Tibial artery (tissue), 4 donors: ENCODE measurements at regions not wholly inside any gene's neighbourhood (a gene's known extent, or its start where the extent isn't known, plus 50 kb on each side); places are given as distances from the start of the nearest gene placed in this dataset.

ENCODE experiments used
- DNase-seq, 2 donors: peaks; one replicate each; pipeline ENCODE4 v3.0.0-alpha.2; 2019
- H3K27ac ChIP-seq, 2 donors: fragments of 200-600 bp; sonication (generic) in 1 of 2; 1 replicate in 1 of 2; 2 replicates in 1 of 2; pipeline ENCODE4 v1.5.1; 2018 to 2019; ENCODE audit warnings: mild to moderate bottlenecking in 1 of 2
- H3K27me3 ChIP-seq, 2 donors: fragments of 200-600 bp; sonication (generic) in 1 of 2; one replicate each; pipeline versions ENCODE4 v1.5.1 to v1.6.0; 2016 to 2019
- H3K36me3 ChIP-seq, 3 donors: fragments of 200-600 bp; sonication (generic) in 2 of 3; one replicate each; pipeline ENCODE4 v1.5.1; 2016 to 2019; ENCODE audit warnings: mild to moderate bottlenecking in 2 of 3
- H3K4me1 ChIP-seq, 4 donors: fragments of 200-600 bp; sonication (generic) in 2 of 4; 1 replicate in 3 of 4; 2 replicates in 1 of 4; pipeline ENCODE4 v1.5.1; 2016 to 2019
- H3K4me3 ChIP-seq, 2 donors: fragments of 200-600 bp; sonication (generic) in 1 of 2; 1 replicate in 1 of 2; 2 replicates in 1 of 2; pipeline ENCODE4 v1.5.1; 2018 to 2019; ENCODE audit warnings: mild to moderate bottlenecking in 2 of 2
- H3K9me3 ChIP-seq, 3 donors: fragments of 200-600 bp; sonication (generic) in 1 of 3; one replicate each; pipeline ENCODE4 v1.5.1; 2016 to 2019
- intact Hi-C: fragments of 100-400 bp; cut with DNase I; formaldehyde crosslinking; loops from one replicate; pipeline ENCODE4 v1.15.0; 2023; ENCODE audit warnings: low total_unique reads
- TF ChIP-seq, protein P1 (sequence below), 2 experiments: fragments of 200-600 bp in 1 of 2; fragments of 450-650 bp in 1 of 2; IDR thresholded peaks; one replicate each; pipeline ENCODE4 v1.5.1; 2017 to 2019; ENCODE audit warnings: antibody characterized with exemption in 2 of 2, mild to moderate bottlenecking in 1 of 2, moderate library complexity in 1 of 2

DNA sequence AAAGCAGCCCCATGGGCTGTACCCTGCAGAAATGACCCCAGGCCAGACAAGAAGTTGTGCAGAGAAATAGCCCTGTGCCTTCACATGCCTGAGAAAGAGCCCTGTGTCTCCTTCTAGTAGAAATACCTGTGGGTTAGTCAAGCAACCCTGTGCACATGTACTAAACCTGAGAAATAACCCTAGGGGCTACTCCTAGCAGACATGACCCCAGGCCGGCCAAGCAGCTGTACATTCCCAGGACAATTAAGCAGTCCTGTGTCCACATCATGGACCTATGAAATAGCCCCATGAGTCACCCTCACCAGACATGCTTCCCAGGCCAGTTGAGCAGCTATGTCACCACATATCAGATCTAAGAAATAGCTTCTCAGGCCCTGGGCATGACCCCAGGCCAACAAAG is 519.7 kb upstream of the CA10 start:
- DNase-seq = no peak
- TF ChIP-seq, protein P1, sequence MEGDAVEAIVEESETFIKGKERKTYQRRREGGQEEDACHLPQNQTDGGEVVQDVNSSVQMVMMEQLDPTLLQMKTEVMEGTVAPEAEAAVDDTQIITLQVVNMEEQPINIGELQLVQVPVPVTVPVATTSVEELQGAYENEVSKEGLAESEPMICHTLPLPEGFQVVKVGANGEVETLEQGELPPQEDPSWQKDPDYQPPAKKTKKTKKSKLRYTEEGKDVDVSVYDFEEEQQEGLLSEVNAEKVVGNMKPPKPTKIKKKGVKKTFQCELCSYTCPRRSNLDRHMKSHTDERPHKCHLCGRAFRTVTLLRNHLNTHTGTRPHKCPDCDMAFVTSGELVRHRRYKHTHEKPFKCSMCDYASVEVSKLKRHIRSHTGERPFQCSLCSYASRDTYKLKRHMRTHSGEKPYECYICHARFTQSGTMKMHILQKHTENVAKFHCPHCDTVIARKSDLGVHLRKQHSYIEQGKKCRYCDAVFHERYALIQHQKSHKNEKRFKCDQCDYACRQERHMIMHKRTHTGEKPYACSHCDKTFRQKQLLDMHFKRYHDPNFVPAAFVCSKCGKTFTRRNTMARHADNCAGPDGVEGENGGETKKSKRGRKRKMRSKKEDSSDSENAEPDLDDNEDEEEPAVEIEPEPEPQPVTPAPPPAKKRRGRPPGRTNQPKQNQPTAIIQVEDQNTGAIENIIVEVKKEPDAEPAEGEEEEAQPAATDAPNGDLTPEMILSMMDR (IDR thresholded peaks at IDR 0.05) = no peak
- Histone ChIP-seq H3K4me3 (no peak overlapping the region), H3K36me3 (no peaks in the 10 kb centered on the region), H3K27me3 (no peaks in the 10 kb centered on the region), H3K9me3 (peaks cover 0 to 8% (median 0%) of the 10 kb centered on the region in 3 donors), H3K4me1 (no peaks in the 10 kb centered on the region), H3K27ac (no peak overlapping the region)
- intact Hi-C loops = no loop called here

DNA sequence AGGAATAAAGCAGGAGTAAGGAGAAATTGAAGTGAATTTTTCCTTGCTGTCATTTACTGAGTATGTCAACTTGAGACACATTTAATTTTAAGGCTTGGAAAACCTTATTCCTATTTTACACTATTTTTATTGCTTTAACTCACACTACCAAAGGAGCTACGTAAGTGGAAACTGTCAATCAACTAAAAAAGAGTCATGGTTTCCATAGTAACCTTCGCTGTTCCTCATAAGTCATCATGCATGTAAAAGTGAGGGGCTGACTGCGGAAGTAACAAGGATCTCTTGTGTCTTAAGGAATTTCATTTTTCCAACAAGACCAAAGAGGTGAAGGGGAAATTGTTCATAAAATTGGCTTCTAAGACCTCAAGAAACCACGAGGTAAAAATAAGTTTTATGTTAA is 516.2 kb upstream of the CA10 start:
- TF ChIP-seq, protein P1 (IDR thresholded peaks at IDR 0.05) = no peak
- intact Hi-C loops = no loop called here
- H3K4me3 ChIP-seq = no peak overlapping the region
- no peak for DNase-seq
- H3K27me3 ChIP-seq = no peaks in the 10 kb centered on the region
- no peaks in the 10 kb centered on the region for H3K4me1 ChIP-seq
- peaks cover 0 to 2% (median 0%) of the 10 kb centered on the region in 3 donors for H3K9me3 ChIP-seq
- H3K36me3 ChIP-seq = no peaks in the 10 kb centered on the region
- H3K27ac ChIP-seq = no peak overlapping the region

DNA sequence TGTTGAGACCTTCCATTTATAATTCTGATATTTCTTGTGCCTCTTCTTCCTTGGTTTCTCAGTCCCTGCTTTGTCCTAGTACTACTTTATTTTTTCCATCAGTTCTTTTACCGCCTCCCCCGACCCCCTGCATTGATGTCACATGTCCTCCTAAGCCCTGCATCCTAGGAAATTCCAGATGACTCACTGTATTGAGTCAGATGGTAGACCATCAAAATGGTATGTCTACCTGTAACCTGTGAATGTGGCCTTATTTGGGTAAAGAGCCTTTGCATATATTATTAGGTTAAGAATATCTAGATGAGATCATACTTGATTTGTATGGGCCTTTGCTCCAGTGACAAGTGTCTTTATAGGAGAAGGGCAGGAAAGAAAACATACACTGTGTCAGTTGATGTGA is 515.3 kb upstream of the CA10 start:
- intact Hi-C loops = no loop called here
- H3K36me3 ChIP-seq = no peaks in the 10 kb centered on the region
- no peak for DNase-seq
- no peaks in the 10 kb centered on the region for H3K4me1 ChIP-seq
- no peaks in the 10 kb centered on the region for H3K9me3 ChIP-seq
- H3K4me3 ChIP-seq = no peak overlapping the region
- H3K27me3 ChIP-seq = no peaks in the 10 kb centered on the region
- no peak overlapping the region for H3K27ac ChIP-seq
- TF ChIP-seq, protein P1 (IDR thresholded peaks at IDR 0.05) = no peak

DNA sequence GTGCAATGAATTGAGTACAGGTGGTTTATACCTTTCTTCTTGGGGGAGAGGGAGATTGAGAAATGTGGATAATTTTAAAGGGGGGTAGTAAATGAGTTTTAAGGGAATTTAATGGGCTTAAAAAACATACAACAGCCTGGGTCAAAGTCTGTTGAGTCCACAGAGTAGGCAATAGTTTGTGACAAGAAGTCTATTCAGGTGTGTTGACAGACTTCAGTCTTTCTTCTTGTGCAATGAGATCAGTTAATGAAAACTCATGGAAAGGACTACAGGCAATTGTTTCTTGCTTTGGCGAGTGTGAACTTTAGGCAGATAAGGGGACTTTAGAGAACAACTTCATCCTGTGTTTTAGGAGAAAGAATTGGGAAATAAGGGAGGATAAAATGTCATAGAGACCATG is 507.8 kb upstream of the CA10 start:
- DNase-seq = no peak
- no peaks in the 10 kb centered on the region for H3K27me3 ChIP-seq
- intact Hi-C loops = loop anchor here (10.0 kb wide), 1 partner anchor 289 kb away; no protein-coding TSS in a partner anchor
- no peak overlapping the region for H3K27ac ChIP-seq
- no peak overlapping the region for H3K4me3 ChIP-seq
- TF ChIP-seq, protein P1 (IDR thresholded peaks at IDR 0.05) = no peak
- H3K9me3 ChIP-seq = no peaks in the 10 kb centered on the region
- no peaks in the 10 kb centered on the region for H3K4me1 ChIP-seq
- H3K36me3 ChIP-seq = no peaks in the 10 kb centered on the region

DNA sequence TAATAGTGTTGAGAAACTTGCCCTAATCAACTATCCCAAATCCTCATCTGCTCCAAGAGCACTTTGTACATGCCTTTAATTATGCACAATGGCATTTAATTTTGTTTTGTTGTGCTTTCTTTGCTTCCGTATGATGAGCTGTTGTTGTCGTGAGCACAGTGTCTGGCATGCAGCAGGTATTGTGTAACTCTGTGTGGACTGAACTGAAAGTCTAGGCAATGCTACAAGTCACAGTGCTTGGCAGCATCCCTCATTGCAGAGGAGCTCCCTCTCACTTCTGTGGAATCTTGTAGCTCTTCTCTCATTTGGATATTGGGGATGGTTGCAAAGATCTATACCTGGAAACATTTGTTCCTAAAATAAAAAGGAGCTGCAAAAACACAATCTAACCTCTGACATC is 502.2 kb upstream of the CA10 start:
- no peak overlapping the region for H3K27ac ChIP-seq
- no peaks in the 10 kb centered on the region for H3K27me3 ChIP-seq
- TF ChIP-seq, protein P1 (IDR thresholded peaks at IDR 0.05) = no peak
- H3K36me3 ChIP-seq = no peaks in the 10 kb centered on the region
- H3K9me3 ChIP-seq = no peaks in the 10 kb centered on the region
- no peak for DNase-seq
- H3K4me3 ChIP-seq = no peak overlapping the region
- H3K4me1 ChIP-seq = no peaks in the 10 kb centered on the region
- intact Hi-C loops = loop anchor here (10.0 kb wide), 1 partner anchor 294 kb away; no protein-coding TSS in a partner anchor

DNA sequence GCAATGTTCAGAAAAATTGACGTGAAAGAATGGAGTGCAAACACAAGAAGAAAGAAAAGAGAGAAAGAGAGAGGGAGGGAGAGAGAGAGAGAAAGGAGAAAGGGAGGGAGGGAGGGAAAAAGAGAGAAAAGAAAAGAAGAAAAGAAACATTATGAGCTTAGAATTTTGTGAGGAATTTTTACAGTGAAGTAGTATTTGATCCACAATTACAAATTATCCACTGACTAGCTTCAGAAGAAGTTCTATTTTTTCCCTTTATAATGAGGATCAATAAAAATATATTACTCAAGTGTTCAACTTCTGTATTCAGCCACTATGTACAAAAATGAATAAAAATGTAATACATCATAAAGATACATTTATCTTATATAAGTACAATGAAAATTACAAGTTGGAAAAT is 494.5 kb upstream of the CA10 start:
- H3K4me3 ChIP-seq = no peak overlapping the region
- H3K9me3 ChIP-seq = no peaks in the 10 kb centered on the region
- intact Hi-C loops = no loop called here
- H3K4me1 ChIP-seq = no peaks in the 10 kb centered on the region
- no peak overlapping the region for H3K27ac ChIP-seq
- H3K36me3 ChIP-seq = no peaks in the 10 kb centered on the region
- TF ChIP-seq, protein P1 (IDR thresholded peaks at IDR 0.05) = no peak
- H3K27me3 ChIP-seq = no peaks in the 10 kb centered on the region
- DNase-seq = no peak
